Retinal pigment epithelial cell (primary cell): ENCODE measurements at regions not wholly inside any gene's neighbourhood (a gene's known extent, or its start where the extent isn't known, plus 50 kb on each side); places are given as distances from the start of the nearest gene placed in this dataset.
"Not testable (repeated sequence)": the region's sequence is repeated elsewhere in the genome, so short reads cannot be mapped to it uniquely, and the experiment has no call there.

Experiments used
- DNase-seq: peaks from one replicate; pipeline ENCODE4 v3.0.0-alpha.2; 2010; ENCODE audit warnings: low read depth
- H3K4me3 ChIP-seq: 2 replicates; pipeline ENCODE4 v1.5.1; 2011; ENCODE audit warnings: mild to moderate bottlenecking, low read length, control low read depth, moderate library complexity
- CTCF ChIP-seq: conservative IDR thresholded peaks from 2 replicates; pipeline ENCODE4 v1.5.1; 2011; ENCODE audit warnings: low read depth, low read length, control low read depth, inconsistent platforms

GRCh38 chr2:95757988-95758387 lies 166.2 kb downstream of the TRIM43 start:
- no peak for TF ChIP-seq CTCF
- no peak overlapping the region for H3K4me3 ChIP-seq
- no peak for DNase-seq

GRCh38 chr2:95759481-95760246 lies 167.9 kb downstream of the TRIM43 start:
- H3K4me3 ChIP-seq, result no peak overlapping the region
- no peak for TF ChIP-seq CTCF
- no peak for DNase-seq

- no peak for DNase-seq
Observed at GRCh38 chr2:95760806-95761525, 169.2 kb downstream of the TRIM43 start.

GRCh38 chr2:95761556-95761955 lies 169.8 kb downstream of the TRIM43 start:
- TF ChIP-seq CTCF, result no peak
- no peak for DNase-seq
- H3K4me3 ChIP-seq, result no peak overlapping the region

More at GRCh38 chr2:95760806-95761525, 169.2 kb downstream of the TRIM43 start:
- TF ChIP-seq CTCF, result no peak
- no peak overlapping the region for H3K4me3 ChIP-seq

GRCh38 chr2:95762023-95763021 lies 170.5 kb downstream of the TRIM43 start:
- not testable (repeated sequence) for DNase-seq, H3K4me3 ChIP-seq

- H3K4me3 ChIP-seq, DNase-seq: not testable (repeated sequence)
Observed at GRCh38 chr2:95763074-95763473, 171.3 kb downstream of the TRIM43 start.

- not testable (repeated sequence) for DNase-seq, H3K4me3 ChIP-seq
Observed at GRCh38 chr2:95764966-95765365, 173.2 kb downstream of the TRIM43 start.

GRCh38 chr2:95765925-95766910 lies 174.4 kb downstream of the TRIM43 start:
- H3K4me3 ChIP-seq, DNase-seq: not testable (repeated sequence)

GRCh38 chr2:95767531-95767930 lies 175.7 kb downstream of the TRIM43 start:
- H3K4me3 ChIP-seq, result not testable (repeated sequence)

GRCh38 chr2:95767950-95768349 lies 176.1 kb downstream of the TRIM43 start:
- not testable (repeated sequence) for DNase-seq, H3K4me3 ChIP-seq

More at GRCh38 chr2:95767531-95767930, 175.7 kb downstream of the TRIM43 start:
- DNase-seq, result not testable (repeated sequence)

- not testable (repeated sequence) for H3K4me3 ChIP-seq
Observed at GRCh38 chr2:95769256-95769655, 177.5 kb downstream of the TRIM43 start.

GRCh38 chr2:95770726-95771125 lies 178.9 kb downstream of the TRIM43 start:
- not testable (repeated sequence) for H3K4me3 ChIP-seq, DNase-seq

More at GRCh38 chr2:95769256-95769655, 177.5 kb downstream of the TRIM43 start:
- not testable (repeated sequence) for DNase-seq
